Chondrocyte (in vitro differentiated cells): ENCODE measurements at regions not wholly inside any gene's neighbourhood (a gene's known extent, or its start where the extent isn't known, plus 50 kb on each side); places are given as distances from the start of the nearest gene placed in this dataset.

ENCODE experiments used
- DNase-seq: peaks from one replicate; pipeline ENCODE4 v3.0.0; 2021; ENCODE audit warnings: mixed read lengths, low spot score
- H3K27ac Mint-ChIP-seq: one replicate; pipeline ENCODE4 v1.8.0; 2021; ENCODE audit warnings: mild to moderate bottlenecking, moderate library complexity, mixed read lengths; ENCODE audit not compliant: unreplicated experiment
- H3K27me3 Mint-ChIP-seq: 2 replicates; pipeline ENCODE4 v1.8.0; 2021; ENCODE audit warnings: low read depth, mixed read lengths
- H3K36me3 Mint-ChIP-seq: 2 replicates; pipeline ENCODE4 v1.8.0; 2021; ENCODE audit warnings: low read depth, mixed read lengths
- H3K4me1 Mint-ChIP-seq: 2 replicates; pipeline ENCODE4 v1.8.0; 2021; ENCODE audit warnings: low read depth, mild to moderate bottlenecking, mixed read lengths
- H3K4me3 Mint-ChIP-seq: one replicate; pipeline ENCODE4 v1.8.0; 2021; ENCODE audit warnings: mild to moderate bottlenecking, moderate library complexity, mixed read lengths; ENCODE audit not compliant: unreplicated experiment
- H3K9me3 Mint-ChIP-seq: 2 replicates; pipeline ENCODE4 v1.8.0; 2021; ENCODE audit warnings: low read depth, mixed read lengths
- TF ChIP-seq, protein P1 (sequence below): fragments of 200-600 bp; sonication (generic); IDR thresholded peaks from 2 replicates; pipeline ENCODE4 v1.5.0; 2021; ENCODE audit warnings: antibody characterized with exemption, mild to moderate bottlenecking, moderate library complexity

DNA sequence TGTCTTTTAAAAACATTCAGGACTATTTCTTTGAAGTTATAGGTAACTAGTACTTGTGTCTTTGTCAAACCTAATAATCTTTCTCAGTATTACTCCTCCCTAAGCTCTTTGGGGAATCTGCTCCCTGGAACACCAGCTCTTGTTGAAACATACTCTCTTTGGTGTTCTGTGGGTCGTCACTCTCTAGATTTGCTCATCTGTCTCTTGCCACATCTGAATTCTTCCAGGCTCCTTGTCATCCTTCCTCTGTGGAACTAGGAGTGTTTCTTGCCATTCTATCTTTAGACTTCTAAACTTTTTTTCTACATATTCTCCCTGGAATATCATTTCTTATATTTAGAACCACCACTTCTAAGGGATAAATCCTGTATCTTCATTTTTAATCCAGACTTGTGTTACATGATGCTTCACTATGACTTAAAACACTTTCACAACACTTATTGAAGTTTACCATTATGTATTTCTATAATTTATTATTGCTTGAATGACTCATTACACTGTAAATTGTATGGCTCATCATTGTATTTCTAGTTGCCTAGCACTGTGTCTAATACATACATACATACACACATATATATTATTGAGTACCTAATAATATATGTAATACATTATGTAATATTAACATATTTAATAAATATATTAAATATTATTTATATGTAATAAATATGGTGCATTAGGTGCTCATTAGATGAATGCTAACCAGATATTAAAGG lies 186.1 kb downstream of the TMA16 start:
- Mint-ChIP-seq H3K4me3 (no peak overlapping the region), H3K36me3 (no peaks in the 10 kb centered on the region), H3K27me3 (peaks cover 13% of the 10 kb centered on the region), H3K27ac (no peak overlapping the region), H3K9me3 (no peaks in the 10 kb centered on the region), H3K4me1 (no peaks in the 10 kb centered on the region)
- TF ChIP-seq, protein P1, sequence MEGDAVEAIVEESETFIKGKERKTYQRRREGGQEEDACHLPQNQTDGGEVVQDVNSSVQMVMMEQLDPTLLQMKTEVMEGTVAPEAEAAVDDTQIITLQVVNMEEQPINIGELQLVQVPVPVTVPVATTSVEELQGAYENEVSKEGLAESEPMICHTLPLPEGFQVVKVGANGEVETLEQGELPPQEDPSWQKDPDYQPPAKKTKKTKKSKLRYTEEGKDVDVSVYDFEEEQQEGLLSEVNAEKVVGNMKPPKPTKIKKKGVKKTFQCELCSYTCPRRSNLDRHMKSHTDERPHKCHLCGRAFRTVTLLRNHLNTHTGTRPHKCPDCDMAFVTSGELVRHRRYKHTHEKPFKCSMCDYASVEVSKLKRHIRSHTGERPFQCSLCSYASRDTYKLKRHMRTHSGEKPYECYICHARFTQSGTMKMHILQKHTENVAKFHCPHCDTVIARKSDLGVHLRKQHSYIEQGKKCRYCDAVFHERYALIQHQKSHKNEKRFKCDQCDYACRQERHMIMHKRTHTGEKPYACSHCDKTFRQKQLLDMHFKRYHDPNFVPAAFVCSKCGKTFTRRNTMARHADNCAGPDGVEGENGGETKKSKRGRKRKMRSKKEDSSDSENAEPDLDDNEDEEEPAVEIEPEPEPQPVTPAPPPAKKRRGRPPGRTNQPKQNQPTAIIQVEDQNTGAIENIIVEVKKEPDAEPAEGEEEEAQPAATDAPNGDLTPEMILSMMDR: no peak
- DNase-seq: no peak

DNA sequence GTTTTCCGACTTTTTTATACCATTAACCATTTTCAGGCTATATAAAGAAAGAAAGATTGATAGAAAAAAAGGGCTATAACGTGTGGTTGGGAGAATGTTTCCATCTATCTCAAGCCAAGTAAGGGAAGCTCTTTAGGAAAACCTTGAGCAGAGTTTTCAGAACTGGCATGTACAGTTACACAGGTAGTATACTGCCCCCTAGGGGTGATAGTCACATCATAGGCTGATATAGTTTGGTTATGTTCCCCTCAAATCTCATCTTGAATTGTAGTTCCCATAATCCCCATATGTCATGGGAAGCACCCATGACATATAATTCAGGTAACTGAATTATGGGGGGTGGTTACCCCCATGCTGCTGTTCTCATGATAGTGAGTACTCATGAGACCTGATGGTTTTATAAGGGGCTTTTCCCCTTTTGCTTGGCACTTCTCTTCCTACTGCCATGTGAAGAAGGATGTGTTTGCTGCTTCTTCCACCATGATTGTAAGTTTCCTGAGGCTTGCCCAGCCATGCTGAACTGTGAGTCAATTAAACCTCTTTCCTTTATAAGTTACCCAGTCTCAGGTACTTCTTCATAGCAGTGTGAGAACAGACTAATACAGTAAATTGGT lies 186.8 kb downstream of the TMA16 start:
- DNase-seq: no peak
- TF ChIP-seq, protein P1: peak; percentile 75

DNA sequence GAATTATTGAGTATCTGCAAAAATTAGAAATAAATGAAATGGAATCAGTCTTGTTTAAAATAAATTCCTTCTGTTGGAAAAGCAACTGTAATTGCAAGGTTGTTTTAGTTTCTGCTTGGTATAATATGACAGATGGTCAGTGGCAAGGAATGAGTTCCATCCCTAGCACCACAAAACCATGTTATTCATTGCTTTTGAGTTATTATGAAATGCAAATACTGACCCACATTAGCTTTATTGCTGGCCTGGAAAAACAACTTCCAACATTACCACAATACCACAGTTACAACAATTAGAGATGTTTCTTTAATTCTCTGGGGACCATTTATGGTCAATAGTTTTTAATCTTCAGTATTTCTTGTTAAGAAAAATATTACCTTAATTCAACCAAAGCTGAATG lies 194.4 kb downstream of the TMA16 start:
- Mint-ChIP-seq H3K27me3 (peaks cover under 1% of the 10 kb centered on the region), H3K4me1 (peaks cover 2% of the 10 kb centered on the region), H3K9me3 (no peaks in the 10 kb centered on the region), H3K36me3 (no peaks in the 10 kb centered on the region), H3K4me3 (no peak overlapping the region), H3K27ac (no peak overlapping the region)
- TF ChIP-seq, protein P1: no peak
- DNase-seq: no peak

More for the DNA sequence above, 186.8 kb downstream of the TMA16 start:
- H3K9me3 Mint-ChIP-seq: no peaks in the 10 kb centered on the region
- peaks cover 9% of the 10 kb centered on the region for H3K27me3 Mint-ChIP-seq
- H3K4me3 Mint-ChIP-seq: no peak overlapping the region
- no peaks in the 10 kb centered on the region for H3K4me1 Mint-ChIP-seq
- no peaks in the 10 kb centered on the region for H3K36me3 Mint-ChIP-seq
- H3K27ac Mint-ChIP-seq: no peak overlapping the region

DNA sequence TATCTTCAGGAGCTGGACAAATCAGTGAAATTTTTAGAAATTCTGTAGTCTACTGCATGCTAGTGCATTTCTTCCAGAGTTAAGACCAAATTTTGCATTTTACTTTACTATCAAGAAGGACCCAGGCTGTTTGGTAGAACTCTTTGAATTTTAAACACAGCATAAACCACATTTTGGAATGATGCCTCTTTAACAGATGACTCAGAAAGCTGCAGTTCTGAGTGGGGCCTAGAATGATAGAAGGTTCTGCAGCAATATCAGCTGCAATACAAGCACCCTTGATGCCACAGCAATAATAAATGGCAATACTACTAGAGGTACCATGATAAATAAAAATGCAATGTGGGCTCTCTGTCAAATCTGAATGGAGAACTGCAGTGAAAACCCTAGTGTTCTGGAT lies 198.7 kb downstream of the TMA16 start:
- no peak overlapping the region for H3K27ac Mint-ChIP-seq
- DNase-seq: no peak
- peaks cover 9% of the 10 kb centered on the region for H3K4me1 Mint-ChIP-seq
- no peaks in the 10 kb centered on the region for H3K27me3 Mint-ChIP-seq
- H3K36me3 Mint-ChIP-seq: no peaks in the 10 kb centered on the region
- peaks cover 3% of the 10 kb centered on the region for H3K9me3 Mint-ChIP-seq
- no peak overlapping the region for H3K4me3 Mint-ChIP-seq
- TF ChIP-seq, protein P1: no peak

DNA sequence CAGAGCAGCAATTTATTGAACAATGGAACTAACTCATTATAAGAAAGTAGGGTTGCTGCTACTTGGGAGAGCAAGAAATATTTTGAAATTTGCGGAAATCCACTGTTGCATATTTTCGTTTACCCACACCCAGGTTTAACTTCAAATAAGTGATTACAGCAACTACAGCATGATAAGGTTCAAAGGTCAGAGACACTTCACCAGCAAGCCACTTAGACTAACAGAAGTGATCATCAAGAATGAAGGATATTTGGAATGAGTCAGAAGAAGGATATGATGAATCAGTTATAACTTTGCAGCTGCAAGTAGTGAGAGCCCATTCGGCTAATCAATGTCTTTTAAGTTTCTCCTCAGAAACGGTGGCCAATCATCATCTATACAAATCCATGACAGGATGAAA lies 199.3 kb downstream of the TMA16 start:
- peaks cover 9% of the 10 kb centered on the region for H3K4me1 Mint-ChIP-seq
- no peaks in the 10 kb centered on the region for H3K27me3 Mint-ChIP-seq
- no peak for DNase-seq
- no peak overlapping the region for H3K27ac Mint-ChIP-seq
- no peaks in the 10 kb centered on the region for H3K36me3 Mint-ChIP-seq
- no peak overlapping the region for H3K4me3 Mint-ChIP-seq
- H3K9me3 Mint-ChIP-seq: peaks cover 3% of the 10 kb centered on the region
- TF ChIP-seq, protein P1: no peak
